SU-DHL-6 (cell line): ENCODE measurements at regions not wholly inside any gene's neighbourhood (a gene's known extent, or its start where the extent isn't known, plus 50 kb on each side); places are given as distances from the start of the nearest gene placed in this dataset.

Source experiments
- CTCF ChIP-seq: fragments of 200-600 bp; sonication (generic); IDR thresholded peaks from one replicate; pipeline ENCODE4 v1.5.1; 2017; ENCODE audit warnings: antibody characterized with exemption, mild to moderate bottlenecking, low read length, moderate library complexity; ENCODE audit not compliant: insufficient read depth, poor library complexity, severe bottlenecking
- EZH2phosphoT487 ChIP-seq: fragments of 200-600 bp; sonication (generic), shearing (Covaris generic); conservative IDR thresholded peaks from 2 replicates; pipeline ENCODE4 v1.6.1; 2018; ENCODE audit warnings: mild to moderate bottlenecking, antibody characterized with exemption, low read length, moderate library complexity, mixed read lengths

- TF ChIP-seq CTCF, result no peak
- no peak for TF ChIP-seq EZH2phosphoT487
Observed at GRCh38 chr9:104980039-104980654, 52.2 kb upstream of the ABCA1 start.
